COLO668 (cell line): ENCODE measurements at regions not wholly inside any gene's neighbourhood (a gene's known extent, or its start where the extent isn't known, plus 50 kb on each side); places are given as distances from the start of the nearest gene placed in this dataset.
A peak's percentile ranks its signal among the peaks of the same experiment; 100 is the strongest.
"Not testable (repeated sequence)": the region's sequence is repeated elsewhere in the genome, so short reads cannot be mapped to it uniquely, and the experiment has no call there.

Experiments used
- DNase-seq: peaks from one replicate; lab custom pipeline; 2025; ENCODE audit not compliant: unreplicated experiment; lab: John Stamatoyannopoulos, UW

DNA sequence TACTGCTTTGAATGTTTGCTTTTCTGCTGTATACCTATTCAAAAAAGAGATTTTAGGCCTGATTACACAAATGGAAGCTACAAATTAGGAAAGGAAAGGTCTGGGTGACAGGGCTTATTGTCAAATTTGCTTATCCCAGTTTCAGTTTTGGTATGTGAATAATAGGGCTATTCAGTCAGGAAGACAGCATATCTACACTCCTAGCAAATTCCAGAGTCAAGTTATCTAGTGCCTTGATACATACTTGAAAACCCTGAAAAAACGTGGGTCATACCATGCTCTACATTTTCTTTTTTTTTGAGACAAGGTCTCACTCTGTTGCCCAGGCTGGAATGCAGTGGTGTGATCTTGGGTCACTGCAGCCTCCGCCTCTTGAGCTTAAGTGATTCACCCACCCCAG, 59.2 kb upstream of the CCDC180 start:
- not testable (repeated sequence) for DNase-seq

GRCh38 chr9:97243606-97244005, 63.9 kb upstream of the CCDC180 start:
- no peak for DNase-seq

DNA sequence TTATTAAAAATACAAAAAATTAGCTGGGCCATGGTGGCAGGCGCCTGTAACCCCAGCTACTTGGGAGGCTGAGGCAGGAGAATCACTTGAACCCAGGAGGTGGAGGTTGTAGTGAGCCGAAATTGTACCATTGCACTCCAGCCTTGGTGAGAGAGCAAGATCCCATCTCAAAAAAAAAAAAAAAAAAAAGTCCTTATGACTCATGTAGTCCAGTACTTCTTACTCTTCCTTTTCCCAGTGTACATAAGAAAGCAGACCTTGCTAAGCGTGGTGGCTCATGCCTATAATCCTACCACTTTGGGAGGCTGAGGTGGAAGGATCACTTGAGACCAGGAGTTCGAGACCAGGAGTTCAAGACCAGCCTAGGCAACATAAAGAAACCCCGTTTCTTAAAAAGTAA, 66.0 kb upstream of the CCDC180 start:
- not testable (repeated sequence) for DNase-seq

GRCh38 chr9:97237951-97238889, 69.2 kb upstream of the CCDC180 start:
- peak; percentile 90 for DNase-seq

GRCh38 chr9:97237311-97237786, 70.1 kb upstream of the CCDC180 start:
- peak; percentile 49 for DNase-seq

GRCh38 chr9:97233009-97233400, 74.5 kb upstream of the CCDC180 start:
- DNase-seq = not testable (repeated sequence)

DNA sequence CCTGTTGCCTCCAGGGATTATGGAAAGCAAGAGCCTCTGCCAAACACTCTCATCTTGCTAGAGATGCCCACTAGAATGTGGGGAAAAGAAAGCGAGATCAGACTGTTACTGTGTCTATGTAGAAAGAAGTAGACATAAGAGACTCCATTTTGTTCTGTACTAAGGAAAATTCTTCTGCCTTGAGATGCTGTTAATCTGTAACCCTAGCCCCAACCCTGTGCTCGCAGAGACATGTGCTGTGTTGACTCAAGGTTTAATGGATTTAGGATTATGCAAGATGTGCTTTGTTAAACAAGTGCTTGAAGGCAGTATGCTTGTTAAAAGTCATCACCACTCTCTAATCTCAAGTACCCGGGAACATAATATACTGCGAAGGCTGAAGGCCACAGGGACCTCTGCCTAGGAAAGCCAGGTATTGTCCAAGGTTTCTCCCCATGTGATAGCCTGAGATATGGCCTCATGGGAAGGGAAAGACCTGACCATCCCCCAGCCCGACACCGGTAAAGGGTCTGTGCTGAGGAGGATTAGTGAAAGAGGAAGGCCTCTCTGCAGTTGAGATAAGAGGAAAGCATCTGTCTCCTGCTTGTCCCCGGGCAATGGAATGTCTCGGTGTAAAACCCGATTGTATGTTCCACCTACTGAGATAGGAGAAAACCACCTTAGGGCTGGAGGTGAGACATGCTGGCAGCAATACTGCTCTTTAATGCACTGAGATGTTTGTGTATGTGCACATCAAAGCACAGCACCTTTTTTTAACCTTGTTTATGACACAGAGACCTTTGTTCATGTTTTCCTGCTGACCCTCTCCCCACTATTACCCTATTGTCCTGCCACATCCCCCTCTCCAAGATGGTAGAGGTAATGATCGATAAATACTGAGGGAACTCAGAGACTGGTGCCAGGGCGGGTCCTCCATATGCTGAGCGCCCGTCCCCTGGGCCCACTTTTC, 75.1 kb upstream of the CCDC180 start:
- not testable (repeated sequence) for DNase-seq

- peak; percentile 72 for DNase-seq
These were observed 85.1 kb upstream of the CCDC180 start for GRCh38 chr9:97222393-97222792.

DNA sequence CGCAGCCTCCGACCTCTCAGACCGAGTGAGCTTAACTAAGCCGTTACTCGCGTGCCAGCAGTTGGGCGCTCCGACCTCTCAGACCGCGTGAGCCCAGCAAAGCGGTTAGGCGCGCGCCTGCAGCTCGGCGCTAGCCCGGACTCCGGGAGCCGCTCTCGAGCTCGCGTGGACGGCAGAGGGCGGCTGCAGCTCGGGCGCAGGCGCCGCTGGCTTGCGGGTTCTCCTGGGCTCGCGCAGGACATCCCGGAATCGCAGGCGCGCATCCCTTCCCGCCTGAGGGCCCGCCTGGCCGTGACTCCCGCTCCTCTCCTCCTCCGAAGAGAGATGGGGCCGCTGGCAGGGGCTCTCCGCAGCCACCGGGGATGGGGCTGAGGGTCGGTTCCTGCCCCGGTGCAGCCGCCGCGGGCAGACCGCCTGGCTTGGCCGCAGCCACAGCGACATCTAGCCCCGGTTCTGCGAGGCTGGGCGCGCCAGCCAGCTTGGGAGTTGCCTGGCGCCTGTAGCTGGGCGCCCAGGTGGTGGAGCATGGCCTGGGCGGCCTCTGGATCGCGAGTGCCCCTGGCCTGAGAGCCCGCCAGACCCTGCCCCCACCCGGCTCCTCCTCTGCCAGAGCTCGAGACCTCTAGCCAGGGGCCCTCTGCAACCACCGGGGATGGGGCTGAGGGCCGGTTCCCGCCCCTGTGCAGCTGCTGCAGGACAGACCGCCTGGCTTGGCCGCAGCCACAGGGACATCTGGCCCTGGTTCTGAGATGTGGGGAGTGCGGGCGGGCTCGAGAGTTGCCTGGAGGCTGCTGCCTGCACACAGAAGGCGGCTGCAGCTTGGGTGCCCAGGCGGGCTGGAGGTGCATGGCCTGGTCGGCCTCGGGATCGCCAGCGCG, 85.7 kb upstream of the CCDC180 start:
- peak; percentile 77 for DNase-seq

DNA sequence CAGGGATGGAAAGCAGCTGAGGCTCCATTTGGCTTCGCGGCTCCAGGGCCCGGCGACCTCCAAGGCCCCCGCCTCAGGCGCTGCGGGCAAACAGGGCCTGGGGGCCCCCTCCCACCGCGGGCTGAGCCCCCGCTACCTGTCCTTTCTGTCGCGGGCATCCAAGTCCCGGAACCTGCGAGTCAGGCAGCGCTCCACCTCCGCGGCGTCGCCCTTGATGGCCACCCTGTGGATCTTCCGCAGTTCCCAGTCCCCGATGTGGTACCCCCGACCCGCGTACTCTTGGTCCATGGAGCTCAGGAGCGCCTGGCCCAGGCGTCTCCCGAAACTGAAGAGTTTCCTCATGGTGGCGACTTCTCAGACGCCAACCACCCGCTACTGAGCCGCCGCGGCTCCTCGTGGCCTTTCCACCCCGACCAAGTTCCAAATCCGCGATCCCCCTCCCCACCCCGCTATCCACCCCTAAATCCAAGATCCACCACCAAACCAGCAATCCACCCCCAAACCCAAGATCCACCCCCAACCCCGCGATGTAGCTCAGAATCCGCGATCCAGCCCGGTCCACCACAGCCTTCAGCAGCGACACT, 86.5 kb upstream of the CCDC180 start:
- no peak for DNase-seq

GRCh38 chr9:97220396-97220795, 87.1 kb upstream of the CCDC180 start:
- not testable (repeated sequence) for DNase-seq

DNA sequence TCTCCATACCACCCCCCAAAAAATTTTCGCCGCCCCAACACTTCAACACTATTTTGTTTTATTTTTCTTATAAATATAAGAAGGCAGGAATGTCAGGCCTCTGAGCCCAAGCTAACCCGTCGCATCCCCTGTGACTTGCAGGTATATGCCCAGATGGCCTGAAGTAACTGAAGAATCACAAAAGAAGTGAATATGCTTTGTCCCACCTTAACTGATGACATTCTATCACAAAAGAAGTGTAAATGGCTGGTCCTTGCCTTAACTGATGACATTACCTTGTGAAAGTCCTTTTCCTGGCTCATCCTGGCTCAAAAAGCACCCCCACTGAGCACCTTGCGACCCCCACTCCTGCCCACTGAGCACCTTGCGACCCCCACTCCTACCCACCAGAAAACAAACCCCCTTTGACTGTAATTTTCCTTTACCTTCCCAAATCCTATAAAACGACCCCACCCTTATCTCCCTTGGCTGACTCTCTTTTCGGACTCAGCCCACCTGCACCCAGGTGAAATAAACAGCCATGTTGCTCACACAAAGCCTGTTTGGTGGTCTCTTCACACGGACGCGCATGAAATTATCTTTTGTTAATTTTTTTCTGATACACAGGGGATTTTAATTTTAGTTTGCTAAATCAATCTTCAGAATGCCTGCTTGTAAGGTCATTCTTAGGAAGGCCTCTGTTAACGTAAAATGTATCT, 87.9 kb upstream of the CCDC180 start:
- not testable (repeated sequence) for DNase-seq

GRCh38 chr9:97215127-97215526, 92.3 kb upstream of the CCDC180 start:
- DNase-seq = not testable (repeated sequence)

DNA sequence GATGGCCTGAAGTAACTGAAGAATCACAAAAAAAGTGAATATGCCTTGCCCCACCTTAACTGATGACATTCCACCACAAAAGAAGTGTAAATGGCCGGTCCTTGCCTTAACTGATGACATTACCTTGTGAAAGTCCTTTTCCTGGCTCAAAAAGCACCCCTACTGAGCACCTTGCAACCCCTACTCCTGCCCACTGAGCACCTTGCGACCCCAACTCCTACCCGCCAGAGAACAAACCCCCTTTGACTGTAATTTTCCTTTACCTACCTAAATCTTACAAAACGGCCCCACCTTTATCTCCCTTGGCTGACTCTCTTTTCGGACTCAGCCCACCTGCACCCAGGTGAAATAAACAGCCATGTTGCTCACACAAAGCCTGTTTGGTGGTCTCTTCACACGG, 92.9 kb upstream of the CCDC180 start:
- DNase-seq = not testable (repeated sequence)

DNA sequence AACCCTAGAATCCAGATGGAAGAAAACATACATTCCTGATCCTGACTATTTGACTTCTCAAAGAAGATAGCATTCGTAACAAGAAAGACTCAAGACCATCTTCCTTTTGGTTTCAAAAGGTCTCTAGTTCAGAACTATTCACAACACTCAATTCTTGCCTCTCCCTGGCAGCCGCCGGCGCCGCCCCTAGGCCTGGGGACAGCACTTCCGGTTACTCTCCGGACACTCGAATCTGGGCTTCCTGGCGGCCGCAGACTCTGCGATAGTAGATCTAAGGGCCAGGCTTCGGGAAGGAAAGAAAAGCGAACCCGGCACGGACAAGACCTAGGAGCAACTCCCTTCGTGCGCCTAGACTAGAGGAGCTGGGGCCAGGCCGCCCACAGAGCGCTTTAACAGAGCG, 107.8 kb upstream of the CCDC180 start:
- not testable (repeated sequence) for DNase-seq

DNA sequence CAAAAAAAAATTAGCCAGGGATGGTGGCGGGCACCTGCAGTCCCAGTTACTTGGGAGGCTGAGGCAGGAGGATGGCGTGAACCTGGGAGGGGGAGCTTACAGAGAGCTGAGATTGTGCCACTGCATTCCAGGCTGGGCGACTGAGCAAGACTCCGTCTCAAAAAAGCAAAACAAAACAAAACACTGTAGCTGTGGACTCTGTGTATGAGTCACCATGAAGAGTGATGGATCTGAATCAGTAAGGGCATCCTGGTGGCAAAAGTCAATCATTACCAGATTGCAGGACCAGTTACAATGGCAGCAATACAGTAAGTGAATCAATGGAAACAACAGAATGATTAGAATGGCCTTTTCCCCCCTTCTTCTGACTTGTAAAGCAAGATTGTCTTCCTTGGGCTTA, 113.7 kb upstream of the CCDC180 start:
- DNase-seq = not testable (repeated sequence)

DNA sequence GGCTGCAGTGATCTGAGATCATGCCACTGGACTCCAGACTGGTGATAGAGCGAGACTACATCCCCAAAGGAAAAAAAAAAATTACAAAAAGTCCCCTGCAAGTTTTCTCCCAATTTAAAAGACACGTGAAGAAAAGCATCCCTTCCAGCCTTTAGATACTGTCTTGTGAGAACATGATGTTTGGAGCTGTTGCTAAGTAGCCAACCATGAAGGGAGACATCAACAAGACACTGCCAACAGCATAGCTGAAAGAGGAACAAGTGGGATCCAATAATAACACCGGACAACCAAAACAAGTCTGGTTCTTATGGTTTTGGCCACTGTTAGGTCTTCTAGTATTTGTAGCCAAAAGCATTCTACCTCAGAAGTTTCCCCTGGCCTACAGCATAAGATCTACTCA, 118.9 kb upstream of the CCDC180 start:
- DNase-seq = no peak

GRCh38 chr9:97187706-97188105, 119.8 kb upstream of the CCDC180 start:
- not testable (repeated sequence) for DNase-seq

GRCh38 chr9:97186493-97186892, 121.0 kb upstream of the CCDC180 start:
- no peak for DNase-seq
